OCI-LY7 (cell line): ENCODE measurements at regions not wholly inside any gene's neighbourhood (a gene's known extent, or its start where the extent isn't known, plus 50 kb on each side); places are given as distances from the start of the nearest gene placed in this dataset.

ENCODE experiments used
- BruUV-seq: library from RNA; stranded (reverse); fragments of 400-500 nt; replicated peaks from 2 replicates; lab custom pipeline; 2021; lab: Mats Ljungman, UMichigan
- CTCF ChIA-PET: fragments of 300-600 bp; sonication (Branson Sonifier 250); formaldehyde crosslinking; loops from one replicate; lab custom pipeline; 2022; ENCODE audit warnings: antibody characterized with exemption; ENCODE audit not compliant: unreplicated experiment; lab: Charles Lee
- POLR2A ChIA-PET: fragments of 300-600 bp; sonication (Branson Sonifier 250); formaldehyde crosslinking; loops from one replicate; lab custom pipeline; 2022; ENCODE audit warnings: antibody characterized with exemption; lab: Charles Lee
- DNase-seq: peaks from one replicate; pipeline ENCODE4 v3.0.0-alpha.2; 2015; ENCODE audit warnings: low spot score
- H2AFZ ChIP-seq: fragments of 200-600 bp; sonication (generic), shearing (Covaris generic); 2 replicates; pipeline ENCODE4 v1.6.1; 2014; ENCODE audit warnings: mild to moderate bottlenecking, antibody characterized with exemption, low read length, moderate library complexity
- H3K27ac ChIP-seq: fragments of 200-600 bp; sonication (generic); 2 replicates; pipeline ENCODE4 v1.5.1; 2014; ENCODE audit warnings: mixed run types, low read depth, mild to moderate bottlenecking, moderate library complexity, low read length, inconsistent platforms; ENCODE audit not compliant: poor library complexity, severe bottlenecking
- H3K36me3 ChIP-seq: fragments of 200-600 bp; sonication (generic); 2 replicates; pipeline ENCODE4 v1.6.1; 2014; ENCODE audit warnings: mild to moderate bottlenecking, antibody characterized with exemption, low read length, moderate library complexity, mixed read lengths; ENCODE audit not compliant: insufficient read depth
- H3K4me1 ChIP-seq: fragments of 200-600 bp; sonication (generic); 2 replicates; pipeline ENCODE4 v1.5.1; 2014; ENCODE audit warnings: mild to moderate bottlenecking, low read length; ENCODE audit not compliant: insufficient read depth, poor library complexity, severe bottlenecking
- H3K4me2 ChIP-seq: fragments of 200-600 bp; sonication (generic); 2 replicates; pipeline ENCODE4 v1.6.1; 2014; ENCODE audit warnings: mild to moderate bottlenecking, low read length
- H3K4me3 ChIP-seq: fragments of 200-600 bp; sonication (generic); 2 replicates; pipeline ENCODE4 v1.5.1; 2014; ENCODE audit warnings: mild to moderate bottlenecking, low read depth, low read length; ENCODE audit not compliant: poor library complexity, severe bottlenecking
- H3K79me2 ChIP-seq: fragments of 200-600 bp; sonication (generic); 2 replicates; pipeline ENCODE4 v1.6.1; 2016; ENCODE audit warnings: low read depth, mild to moderate bottlenecking, low read length, moderate library complexity, mixed read lengths; ENCODE audit not compliant: insufficient read depth
- H3K9me2 ChIP-seq: fragments of 200-600 bp; sonication (generic); 2 replicates; pipeline ENCODE4 v1.6.1; 2016; ENCODE audit warnings: mild to moderate bottlenecking, low read length, mixed read lengths; ENCODE audit not compliant: insufficient read depth
- H3K9me3 ChIP-seq: fragments of 200-600 bp; sonication (generic); 2 replicates; pipeline ENCODE4 v1.6.1; 2014; ENCODE audit warnings: mild to moderate bottlenecking, mixed run types, low read length, mixed read lengths
- H4K20me1 ChIP-seq: fragments of 200-600 bp; sonication (generic); 2 replicates; pipeline ENCODE4 v1.6.1; 2014; ENCODE audit warnings: mild to moderate bottlenecking, antibody characterized with exemption, low read length, moderate library complexity, mixed read lengths; ENCODE audit not compliant: insufficient read depth
- EZH2phosphoT487 ChIP-seq: fragments of 200-600 bp; sonication (generic); IDR thresholded peaks from 2 replicates; pipeline ENCODE4 v1.6.1; 2018; ENCODE audit warnings: low read depth, borderline replicate concordance, mild to moderate bottlenecking, mixed run types, antibody characterized with exemption, low read length, moderate library complexity, mixed read lengths
- intact Hi-C: fragments of 100-400 bp; cut with micrococcal nuclease; formaldehyde crosslinking; loops from one replicate; pipeline ENCODE4 v1.10.0; 2022; ENCODE audit not compliant: unreplicated experiment
- TF ChIP-seq, protein P1 (sequence below): fragments of 200-600 bp; sonication (generic); conservative IDR thresholded peaks from 2 replicates; pipeline ENCODE4 v1.5.1; 2014; ENCODE audit warnings: mild to moderate bottlenecking, antibody characterized with exemption, low read length, moderate library complexity, mixed read lengths

GRCh38 chr20:51076786-51077685, 54.1 kb upstream of the KCNG1 start:
- Histone ChIP-seq H2AFZ (no peak overlapping the region), H3K9me2 (no peaks in the 10 kb centered on the region), H3K9me3 (no peaks in the 10 kb centered on the region), H3K4me1 (no peaks in the 10 kb centered on the region), H4K20me1 (no peaks in the 10 kb centered on the region), H3K4me2 (no peak overlapping the region), H3K36me3 (no peaks in the 10 kb centered on the region), H3K79me2 (no peaks in the 10 kb centered on the region), H3K4me3 (no peak overlapping the region), H3K27ac (no peak overlapping the region)
- DNase-seq, result no peak
- BruUV-seq, result no TSS peak
- ChIA-PET POLR2A (no interaction called here), CTCF (no interaction called here)
- TF ChIP-seq EZH2phosphoT487, result no peak
- TF ChIP-seq, protein P1, sequence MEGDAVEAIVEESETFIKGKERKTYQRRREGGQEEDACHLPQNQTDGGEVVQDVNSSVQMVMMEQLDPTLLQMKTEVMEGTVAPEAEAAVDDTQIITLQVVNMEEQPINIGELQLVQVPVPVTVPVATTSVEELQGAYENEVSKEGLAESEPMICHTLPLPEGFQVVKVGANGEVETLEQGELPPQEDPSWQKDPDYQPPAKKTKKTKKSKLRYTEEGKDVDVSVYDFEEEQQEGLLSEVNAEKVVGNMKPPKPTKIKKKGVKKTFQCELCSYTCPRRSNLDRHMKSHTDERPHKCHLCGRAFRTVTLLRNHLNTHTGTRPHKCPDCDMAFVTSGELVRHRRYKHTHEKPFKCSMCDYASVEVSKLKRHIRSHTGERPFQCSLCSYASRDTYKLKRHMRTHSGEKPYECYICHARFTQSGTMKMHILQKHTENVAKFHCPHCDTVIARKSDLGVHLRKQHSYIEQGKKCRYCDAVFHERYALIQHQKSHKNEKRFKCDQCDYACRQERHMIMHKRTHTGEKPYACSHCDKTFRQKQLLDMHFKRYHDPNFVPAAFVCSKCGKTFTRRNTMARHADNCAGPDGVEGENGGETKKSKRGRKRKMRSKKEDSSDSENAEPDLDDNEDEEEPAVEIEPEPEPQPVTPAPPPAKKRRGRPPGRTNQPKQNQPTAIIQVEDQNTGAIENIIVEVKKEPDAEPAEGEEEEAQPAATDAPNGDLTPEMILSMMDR, result no peak
- intact Hi-C loops, result no loop called here

- intact Hi-C loops, result no loop called here
- no peak for TF ChIP-seq EZH2phosphoT487
- TF ChIP-seq, protein P1, result no peak
- no peaks in the 10 kb centered on the region for H3K79me2 ChIP-seq
- POLR2A ChIA-PET, result no interaction called here
- CTCF ChIA-PET, result no interaction called here
- no peak overlapping the region for H3K27ac ChIP-seq
- no peaks in the 10 kb centered on the region for H3K4me1 ChIP-seq
- no peak overlapping the region for H2AFZ ChIP-seq
- no peak for DNase-seq
- H3K4me3 ChIP-seq, result no peak overlapping the region
- no peak overlapping the region for H3K4me2 ChIP-seq
- no peaks in the 10 kb centered on the region for H3K9me3 ChIP-seq
- no TSS peak for BruUV-seq
- H4K20me1 ChIP-seq, result no peaks in the 10 kb centered on the region
- H3K9me2 ChIP-seq, result no peaks in the 10 kb centered on the region
- no peaks in the 10 kb centered on the region for H3K36me3 ChIP-seq
Measured at GRCh38 chr20:51074062-51074461, 51.2 kb upstream of the KCNG1 start.
